ENCODE measurements at regions not wholly inside any gene's neighbourhood (a gene's known extent, or its start where the extent isn't known, plus 50 kb on each side); places are given as distances from the start of the nearest gene placed in this dataset.

DNA sequence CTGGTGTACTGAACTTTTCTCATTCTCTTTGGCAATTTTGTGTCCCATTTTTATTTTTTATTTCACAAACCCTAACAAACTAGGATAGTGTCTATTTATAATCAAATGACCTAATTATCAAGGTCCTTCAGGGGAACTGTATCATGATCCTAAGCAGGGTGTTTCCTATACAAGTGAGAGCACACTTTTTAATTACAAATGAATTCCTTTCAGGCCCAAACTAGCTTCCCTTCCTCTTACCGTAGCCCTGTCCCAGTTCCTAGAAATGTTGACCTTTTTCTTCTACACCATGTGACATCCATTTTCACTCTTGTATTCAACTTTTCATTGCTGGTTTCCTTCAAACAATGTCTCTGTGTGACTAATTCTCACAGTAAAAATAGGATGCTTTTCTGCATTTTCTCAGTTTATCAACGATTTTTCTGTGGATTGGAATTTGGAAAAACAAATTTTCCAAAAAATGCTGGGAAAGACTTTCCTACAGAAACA, 411.4 kb downstream of the CCDC91 start:
- DNase-seq = no peak

DNA sequence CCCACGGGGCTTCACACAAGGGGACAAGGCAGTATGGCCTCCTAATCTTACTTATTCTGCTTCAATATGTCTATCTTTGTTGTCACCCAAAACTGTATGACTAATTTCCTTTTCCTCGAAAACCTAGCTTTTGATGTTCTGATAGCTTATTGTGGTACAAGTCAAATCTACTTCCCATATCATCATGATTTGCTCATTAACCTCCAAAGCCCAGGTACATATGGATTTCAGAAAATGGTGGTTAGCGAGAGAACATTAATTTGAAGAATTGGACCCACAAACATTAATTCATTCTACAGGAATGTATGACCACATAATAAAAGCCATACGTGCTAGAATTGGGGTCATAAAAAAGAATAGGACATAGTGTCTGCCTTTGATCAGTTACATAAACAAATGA, 412.5 kb downstream of the CCDC91 start:
- DNase-seq = no peak

DNA sequence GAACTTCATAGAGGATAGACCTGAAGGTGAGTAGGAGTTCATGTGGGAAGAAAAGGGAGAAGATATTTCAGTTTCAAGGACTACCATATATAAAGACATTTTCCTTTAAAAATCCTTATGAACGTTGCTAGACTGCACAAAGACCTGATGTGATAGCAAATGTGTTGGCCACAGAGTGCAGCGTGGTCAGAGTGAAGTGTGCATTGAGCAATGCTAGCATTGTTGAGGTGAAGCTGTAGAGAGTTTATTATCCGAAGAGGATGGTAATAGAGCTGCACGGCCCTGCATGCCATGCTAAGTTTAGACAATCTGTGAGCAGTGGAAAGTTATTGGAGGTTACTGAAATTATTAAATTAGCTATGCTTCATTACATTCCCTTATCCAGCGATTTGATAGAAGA, 413.0 kb downstream of the CCDC91 start:
- DNase-seq = no peak

DNA sequence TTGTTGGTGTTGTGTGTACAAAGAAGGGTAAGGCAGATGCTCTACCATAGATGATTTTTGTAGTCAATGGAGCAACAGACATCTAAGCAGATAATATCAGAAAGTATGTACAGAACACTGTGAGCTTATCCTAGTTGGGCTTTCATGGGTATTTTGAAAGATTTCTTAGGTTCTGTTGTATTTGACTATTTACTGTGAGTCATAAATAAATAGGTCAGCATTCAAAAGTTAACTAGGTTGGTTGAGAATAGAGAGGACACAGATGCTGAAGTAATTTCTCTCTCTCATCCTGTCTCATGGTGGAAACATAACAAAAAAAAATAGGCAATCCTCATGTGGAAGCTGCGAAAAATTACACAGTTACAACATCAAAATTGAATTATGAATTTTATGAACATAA, 413.5 kb downstream of the CCDC91 start:
- DNase-seq = no peak

DNA sequence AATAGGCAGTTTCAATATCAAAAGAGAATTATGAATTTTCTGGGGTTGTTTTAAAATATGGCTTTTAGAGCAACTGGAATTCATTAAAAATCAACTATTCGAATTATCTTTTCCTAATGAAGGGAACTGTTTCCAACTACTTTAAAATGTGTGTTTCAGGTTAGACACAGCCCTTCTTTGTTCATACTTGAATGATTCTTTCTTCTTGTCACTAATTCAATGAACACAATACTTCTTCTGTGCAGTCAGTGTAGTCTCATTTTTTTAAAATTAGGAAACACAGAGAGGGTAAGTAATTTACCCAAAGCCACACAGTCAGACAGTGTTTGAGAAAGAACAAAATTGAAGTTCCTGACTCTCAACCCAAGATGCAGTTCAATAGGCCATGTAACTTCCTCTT, 414.0 kb downstream of the CCDC91 start:
- no peak for DNase-seq

DNA sequence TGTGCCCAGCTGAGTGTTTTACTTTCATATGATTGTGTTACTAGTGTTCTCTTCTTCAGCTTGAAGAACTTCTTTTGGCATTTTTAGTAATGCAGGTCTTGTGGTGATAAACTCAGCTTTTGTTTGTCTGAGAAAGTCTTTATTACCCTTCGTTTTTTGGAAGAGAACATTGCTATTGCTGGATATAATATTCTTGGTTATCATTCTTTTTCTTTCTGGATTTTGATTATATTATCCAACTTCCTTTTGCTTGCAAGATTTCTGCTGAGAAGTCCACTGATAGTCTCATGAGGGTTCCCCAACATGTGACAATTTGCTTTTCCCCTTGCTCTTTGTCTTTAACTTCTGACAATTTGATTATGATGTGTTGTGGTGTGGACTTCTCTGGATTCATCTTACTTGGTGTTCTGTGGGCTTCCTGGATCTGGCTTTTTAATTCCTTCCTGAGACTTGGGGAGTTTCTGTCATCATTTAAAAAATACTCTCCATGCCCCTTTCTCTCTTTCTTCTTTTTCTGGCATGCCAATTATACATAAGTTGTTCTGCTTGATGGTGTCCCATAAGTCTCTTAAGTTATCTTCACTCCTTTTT, 416.8 kb downstream of the CCDC91 start:
- DNase-seq = no peak

DNA sequence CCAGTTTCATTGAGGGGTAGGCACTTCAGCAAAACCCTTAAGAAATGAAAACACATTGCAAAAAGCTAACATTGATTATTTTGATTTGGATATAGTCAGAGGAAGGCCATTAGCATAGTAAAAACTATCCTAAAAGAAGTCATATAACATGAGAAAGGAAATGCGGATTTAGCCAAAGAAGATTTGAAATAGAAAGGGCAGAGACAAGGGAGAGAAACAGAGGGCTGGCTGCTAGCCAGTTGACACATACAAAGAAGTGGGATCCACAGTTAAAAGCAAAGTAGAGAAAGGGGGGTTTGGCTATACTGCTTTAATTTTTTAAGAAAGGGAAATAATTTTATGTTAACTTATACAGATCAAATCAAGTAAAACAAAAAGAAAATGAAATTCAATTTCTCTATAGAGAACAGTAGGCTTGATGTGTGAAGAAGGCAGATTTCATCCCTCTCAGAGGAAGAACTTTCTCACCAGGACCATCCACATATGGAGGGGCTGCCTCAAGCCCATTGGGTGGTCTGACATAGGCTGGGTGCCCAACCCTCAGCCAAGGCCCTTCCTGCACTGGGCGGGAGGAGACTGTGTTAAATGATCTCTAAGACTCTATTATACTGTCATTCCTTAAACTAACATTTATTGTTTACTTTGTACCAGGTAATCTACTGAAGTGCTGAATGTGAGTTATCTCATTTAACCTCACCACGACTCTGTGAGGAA, 420.3 kb downstream of the CCDC91 start:
- DNase-seq = no peak

DNA sequence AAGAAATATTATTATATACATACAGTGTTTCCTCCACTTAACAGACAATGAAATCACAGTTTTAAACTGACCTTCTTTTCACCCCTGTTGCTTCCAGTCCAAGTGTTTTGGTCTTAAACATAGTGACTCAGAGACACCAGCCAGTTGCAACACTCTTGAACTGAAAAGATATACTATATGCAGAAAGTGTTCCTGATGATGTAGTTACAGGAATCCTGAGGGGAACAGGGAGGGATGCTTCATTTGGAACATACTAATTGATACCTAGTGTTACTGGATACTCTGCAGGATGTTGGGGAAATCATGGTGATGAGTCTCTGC, 420.8 kb downstream of the CCDC91 start:
- no peak for DNase-seq

DNA sequence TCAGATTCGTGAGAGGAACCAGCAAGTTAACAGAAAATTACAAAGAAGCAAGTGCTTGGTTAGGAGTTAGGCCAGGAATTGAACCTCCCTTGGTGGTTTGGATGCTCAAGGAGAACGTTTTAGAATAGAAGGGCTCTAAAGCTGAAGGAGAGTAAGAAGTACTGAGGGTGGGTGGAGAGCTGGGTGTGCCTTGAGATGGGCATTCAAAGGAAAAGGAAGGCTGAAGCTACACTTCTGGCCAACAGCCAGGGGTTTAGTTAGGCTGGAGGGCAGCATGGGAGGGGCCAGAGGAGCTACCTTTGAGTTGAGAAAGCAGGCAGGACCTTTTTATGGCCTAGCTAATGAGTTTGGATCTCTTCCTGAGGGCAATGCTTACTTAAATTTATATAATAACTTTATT, 421.2 kb downstream of the CCDC91 start:
- no peak for DNase-seq

DNA sequence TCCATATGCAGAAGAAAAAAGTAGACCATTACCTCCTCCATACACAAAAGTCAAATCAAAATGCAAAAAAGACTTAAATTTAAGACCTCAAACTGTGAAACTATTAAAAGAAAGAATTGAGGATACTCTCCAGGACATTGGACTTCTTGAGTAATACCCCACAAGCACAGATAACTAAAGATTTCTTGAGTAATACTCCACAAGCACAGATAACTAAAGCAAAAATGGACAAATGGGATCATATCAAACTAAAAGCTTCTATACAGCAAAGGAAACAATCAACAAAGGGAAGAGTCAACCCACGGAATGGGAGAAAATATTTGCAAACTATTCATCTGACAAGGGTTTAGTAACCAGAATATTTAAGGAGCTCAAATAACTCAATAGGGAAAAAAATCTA, 427.9 kb downstream of the CCDC91 start:
- DNase-seq = no peak

DNA sequence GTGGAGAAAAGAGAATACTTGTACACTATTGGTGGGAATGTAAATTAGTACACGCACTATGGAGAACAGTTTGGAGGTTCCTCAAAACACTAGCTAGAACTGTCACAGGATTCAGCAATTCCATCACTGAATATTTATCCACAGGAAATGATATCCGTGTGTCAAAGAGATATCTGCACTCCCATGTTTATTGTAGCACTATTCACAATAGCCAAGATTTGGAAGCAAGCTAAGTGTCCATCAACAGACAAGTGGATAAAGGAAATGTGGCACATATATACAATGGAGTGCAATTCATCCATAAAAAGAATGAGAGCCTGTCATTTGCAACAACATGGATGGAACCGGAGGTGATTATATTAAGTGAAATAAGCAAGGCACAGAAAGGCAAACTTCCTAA, 428.5 kb downstream of the CCDC91 start:
- DNase-seq = no peak

DNA sequence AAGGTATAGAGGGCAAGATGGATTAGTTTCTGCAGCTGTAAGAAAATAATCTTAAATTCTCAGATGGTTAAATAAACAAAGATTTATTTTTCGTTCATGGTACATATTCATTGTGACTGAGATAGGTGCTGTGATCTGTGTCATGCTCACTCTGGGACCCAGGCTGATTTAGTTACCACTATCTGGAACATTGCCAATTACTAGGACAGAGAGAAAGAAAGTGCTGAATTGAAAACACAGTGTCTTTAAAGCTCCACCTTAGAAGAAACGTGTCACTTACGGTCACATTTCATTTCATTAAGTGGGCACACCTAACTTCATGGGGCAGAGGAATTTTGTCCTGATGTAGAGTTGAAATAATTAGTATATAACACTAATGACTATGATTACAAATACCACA, 430.0 kb downstream of the CCDC91 start:
- DNase-seq = no peak

DNA sequence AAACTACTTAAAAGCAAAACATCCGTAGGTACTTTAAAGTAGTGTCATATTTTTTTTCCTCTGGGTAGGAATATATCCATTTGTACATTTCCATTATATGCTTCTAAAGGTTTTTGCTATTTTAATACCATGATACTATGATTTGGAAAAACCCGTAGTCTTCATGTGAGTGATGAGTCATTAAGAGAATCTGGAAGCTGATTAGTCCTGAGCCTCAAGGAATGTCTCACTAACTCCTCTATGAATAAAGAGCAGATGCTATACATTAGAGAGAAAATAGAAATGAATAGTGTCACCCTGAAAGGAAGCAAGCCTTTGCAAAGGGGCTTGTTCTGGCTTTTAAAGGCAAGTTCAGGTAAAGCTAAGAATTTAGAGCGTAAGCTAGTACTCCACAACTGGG, 432.1 kb downstream of the CCDC91 start:
- no peak for DNase-seq

DNA sequence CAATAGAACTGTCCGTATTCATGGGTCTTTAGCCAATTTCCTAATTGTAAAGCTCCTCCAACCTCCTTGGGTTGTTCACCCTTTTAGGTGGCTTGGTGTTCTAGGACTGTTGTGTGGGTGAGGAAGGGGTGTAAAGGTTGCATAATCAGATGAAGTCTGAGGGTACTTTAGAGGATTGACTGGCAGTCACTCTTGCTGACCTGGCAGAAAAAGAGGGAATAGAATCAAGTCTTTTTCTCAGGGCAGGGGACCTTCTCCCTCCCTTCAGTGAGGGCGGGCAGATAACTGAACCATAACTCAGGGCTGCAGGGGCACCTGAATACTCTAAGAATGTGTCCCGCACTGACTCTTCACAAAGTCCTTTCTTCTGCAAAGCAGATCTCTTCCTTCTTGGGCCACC, 436.2 kb downstream of the CCDC91 start:
- no peak for DNase-seq

DNA sequence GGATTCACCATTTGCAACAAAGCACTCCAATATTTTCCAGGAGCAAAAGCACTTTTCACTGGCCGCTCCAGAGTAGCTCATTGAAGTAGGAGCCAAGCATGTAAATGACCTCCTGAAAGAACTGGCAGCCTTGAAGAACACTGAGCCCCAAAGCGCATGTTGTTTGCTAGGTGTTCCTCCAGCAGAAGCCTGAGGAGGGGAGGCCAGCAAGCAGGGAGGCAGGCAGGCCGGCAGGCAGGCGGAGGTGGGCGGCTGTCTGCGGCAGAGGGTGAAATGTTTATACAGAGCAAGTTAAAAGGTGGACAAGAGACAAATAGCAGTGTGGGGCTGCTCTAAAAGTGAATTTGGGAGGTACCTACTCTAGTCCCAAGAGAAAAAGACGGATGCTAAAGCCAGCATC, 439.4 kb downstream of the CCDC91 start:
- no peak for DNase-seq

DNA sequence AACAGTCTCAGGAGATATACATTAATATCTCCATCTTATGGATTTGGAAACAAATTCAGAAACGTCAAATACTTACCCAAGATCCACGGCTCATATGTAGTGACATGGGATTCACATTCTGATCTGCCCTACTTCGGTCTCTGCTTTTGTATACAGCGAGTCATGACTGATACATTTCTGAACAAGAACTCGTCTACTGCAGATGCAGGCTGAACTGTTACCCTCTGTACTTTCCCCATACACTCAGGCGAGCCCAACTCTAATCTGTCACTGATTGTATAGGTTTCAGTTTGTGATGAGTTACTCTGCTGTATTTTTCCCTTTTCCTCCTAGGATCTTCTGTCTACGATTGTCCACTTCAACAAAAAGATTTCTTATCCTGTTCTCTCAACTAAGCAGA, 441.6 kb downstream of the CCDC91 start:
- DNase-seq = no peak

DNA sequence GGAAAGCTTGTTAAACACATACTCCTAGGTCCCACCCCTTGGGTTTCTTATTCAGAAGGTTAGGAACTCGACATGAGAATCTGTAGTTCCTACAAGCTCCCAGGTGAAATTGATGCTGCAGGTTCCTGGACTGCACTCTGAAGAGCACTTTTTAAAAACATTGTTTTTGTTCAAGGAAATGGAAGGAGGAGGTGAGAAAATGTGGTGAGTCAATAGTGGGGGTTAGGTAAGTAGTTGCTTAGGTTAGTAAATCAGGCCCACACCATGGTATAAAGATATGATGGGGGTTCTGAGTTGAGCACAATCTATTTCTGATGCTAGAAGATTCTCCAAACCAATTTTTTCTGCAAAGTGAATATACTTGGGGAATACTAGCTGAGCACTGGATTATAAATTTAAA, 450.3 kb downstream of the CCDC91 start:
- DNase-seq = no peak

DNA sequence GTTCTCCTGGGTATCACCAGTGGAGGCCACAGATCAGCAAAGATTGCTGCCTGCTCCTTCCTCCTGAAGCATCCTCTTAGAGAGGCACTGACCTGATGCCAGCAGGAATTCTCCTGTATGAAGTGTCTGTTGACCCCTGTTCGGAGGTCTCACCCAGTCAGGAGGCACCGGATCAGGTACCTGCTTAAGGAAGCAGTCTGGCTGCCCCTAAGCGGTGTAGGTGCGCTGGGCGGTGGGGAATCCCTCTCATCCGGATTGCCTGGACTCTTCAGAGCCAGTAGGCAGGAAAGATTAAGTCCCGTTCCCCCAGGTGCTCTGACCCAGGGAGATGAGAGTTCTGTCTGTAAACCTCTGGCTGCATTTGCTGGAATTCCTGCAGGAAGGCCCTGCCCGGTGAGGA, 455.2 kb downstream of the CCDC91 start:
- no peak for DNase-seq

DNA sequence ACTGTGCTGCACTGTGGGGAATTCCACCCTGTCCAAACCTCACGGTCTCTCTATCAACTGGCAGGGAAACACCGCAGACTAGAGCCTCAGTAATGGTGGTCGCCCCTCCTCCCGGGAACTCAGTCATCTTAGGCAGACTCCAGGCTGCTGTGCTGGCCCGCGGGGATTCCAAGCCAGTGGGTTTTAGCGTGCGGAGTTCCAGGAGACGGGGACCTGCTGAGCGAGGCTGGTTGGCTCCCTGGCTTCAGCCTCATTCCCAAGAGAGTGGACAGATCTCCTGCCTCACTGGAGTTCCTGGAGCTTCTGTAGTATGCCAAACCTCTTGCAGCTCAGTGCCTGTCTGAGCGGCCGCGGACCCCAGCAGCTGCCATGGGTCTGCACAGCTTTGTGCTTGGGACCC, 455.6 kb downstream of the CCDC91 start:
- no peak for DNase-seq

DNA sequence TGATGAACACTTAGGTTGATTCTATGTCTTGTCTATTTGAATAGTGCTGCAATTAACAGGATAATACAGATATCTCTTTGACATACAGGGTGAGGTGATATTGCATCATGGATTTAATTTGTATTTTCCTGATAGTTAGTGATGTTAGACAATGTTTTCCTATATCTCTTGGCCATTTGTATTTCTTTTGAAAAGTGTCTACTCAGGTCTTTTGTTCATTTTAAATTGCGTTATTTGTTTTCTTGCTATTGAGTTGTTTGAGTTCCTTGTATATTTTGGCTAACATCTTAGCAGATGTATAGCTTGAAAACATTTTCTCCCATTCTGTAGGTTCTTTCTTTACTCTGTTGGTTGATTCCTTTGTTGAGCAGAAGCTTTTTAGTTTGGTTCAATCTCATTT, 460.6 kb downstream of the CCDC91 start:
- DNase-seq = no peak

DNA sequence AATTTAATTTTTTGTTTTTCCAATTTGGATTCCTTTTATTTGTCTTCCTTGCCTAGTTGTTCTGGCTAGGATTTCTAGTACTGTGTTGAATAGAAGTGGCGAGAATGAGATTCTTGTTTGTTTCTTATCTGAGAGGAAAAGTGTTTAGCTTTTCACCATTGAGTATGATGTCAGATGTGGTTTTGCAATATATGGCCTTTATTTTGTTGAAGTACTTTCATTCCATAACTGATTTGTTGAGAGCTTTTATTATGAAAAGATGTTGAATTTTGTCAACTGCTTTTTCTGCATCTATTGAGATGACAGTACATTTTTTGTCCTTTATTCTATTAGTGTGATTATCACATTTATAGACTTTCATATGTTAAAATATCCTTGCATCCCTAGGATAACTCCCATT, 462.0 kb downstream of the CCDC91 start:
- DNase-seq = no peak

DNA sequence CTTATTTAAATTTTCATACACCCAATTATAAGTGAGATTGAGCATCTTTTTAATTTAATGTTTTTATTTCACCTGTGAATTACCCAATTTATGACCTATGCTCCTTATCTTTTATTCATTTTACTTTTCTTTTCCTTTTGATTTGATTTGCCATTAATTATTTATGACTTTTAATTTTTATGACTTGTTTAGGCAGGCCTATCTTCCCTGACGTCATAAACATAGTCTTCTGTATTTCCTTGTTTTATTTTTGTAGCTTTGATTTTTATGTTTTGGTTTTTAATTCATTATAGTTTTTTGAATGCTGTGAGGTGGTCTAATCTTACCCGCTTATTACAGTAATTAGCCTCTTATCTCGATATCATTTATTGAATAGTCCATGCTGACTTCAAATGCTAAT, 467.1 kb upstream of the FAR2 start:
- no peak for DNase-seq

DNA sequence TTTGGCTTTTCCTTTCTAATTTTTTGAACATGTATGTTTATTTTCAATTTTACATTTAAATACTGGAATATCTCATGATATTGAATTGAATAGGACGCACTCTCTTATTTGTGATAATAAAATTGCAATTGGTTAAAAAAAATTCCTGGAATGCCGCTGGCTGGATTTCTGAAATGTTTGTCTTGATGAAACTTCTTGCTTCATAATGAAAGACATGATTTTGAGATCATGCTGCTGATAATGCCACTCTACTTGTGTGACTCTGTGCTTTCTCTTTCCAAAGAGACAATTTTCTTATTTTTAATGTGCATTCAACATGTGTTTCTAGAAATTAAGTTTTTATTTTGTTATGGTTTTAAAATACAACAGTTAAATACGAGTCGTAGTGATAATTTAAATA, 465.7 kb upstream of the FAR2 start:
- no peak for DNase-seq

DNA sequence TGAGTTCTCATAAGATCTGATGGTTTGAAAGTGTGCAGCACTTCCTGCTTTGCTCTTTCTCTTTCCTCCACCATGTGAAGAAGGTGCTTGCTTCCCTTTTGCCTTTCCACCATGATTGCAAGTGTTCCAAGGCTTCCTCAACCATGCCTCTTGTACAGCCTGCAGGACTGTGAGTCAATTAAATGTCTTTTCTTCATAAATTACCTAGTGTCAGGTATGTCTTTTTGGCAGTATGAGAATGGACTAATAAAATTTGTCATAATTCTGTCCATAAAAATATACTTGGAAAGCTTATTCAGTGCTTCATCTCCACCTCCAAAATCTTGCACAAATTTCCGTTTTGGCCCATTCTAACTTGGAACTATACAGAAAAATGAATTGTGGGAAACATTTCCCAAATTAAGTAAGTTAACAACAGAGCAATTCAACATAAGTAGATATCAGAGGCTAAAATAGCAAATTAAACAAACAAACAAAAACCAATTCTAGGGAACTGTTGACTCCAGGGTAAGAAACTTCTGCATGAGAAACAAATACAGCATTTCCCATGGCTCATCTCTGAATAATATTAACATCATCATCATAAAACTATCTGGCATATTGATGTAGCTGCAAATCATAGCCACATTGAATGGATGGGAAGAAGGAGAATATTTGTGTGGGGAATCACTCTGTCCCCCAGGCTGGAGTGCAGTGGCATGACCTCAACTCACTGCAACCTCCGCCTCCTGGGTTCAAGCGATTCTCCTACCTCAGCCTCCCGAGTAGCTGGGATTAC, 459.5 kb upstream of the FAR2 start:
- no peak for DNase-seq

Measured in CD4-positive, alpha-beta T cell treated with Interleukin-1 beta for 1 hour (primary cell).